ENCODE measurements at regions not wholly inside any gene's neighbourhood (a gene's known extent, or its start where the extent isn't known, plus 50 kb on each side); places are given as distances from the start of the nearest gene placed in this dataset.
"Not testable (repeated sequence)": the region's sequence is repeated elsewhere in the genome, so short reads cannot be mapped to it uniquely, and the experiment has no call there.

DNA sequence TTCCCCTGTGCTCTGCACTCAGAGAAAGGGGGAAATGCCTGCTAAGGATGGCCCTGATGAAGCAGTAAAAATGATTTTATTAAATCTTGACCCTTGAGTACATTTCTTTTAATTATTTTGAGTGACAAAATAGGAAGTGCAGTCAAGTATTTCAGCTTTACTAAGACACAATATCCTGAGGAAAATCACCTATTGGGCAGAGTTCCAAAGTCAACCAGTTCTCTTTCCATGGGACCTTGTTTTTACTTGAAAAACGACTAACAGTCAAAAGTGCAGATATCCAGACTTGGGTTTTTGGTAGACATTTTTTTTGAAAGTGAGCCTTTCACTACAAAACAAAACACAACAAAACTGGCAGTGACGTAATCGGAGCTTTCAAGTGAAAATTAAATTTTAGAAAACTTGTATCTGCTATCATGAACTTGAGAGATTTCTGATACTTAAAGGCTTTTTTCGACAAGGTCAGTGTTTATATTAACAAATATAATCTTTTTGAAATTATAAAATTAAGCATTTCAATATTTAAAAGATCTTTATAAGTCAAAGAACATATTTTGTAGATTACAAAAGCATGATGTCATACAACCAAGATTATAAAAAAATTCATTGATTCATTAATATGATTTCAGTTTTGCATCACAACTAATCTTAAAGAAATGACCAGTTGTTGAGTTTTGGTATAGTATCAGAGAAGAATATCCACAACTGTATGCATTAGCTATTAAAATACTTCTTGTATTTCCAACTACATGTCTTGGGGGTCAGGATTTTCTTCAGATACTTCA, 513.8 kb upstream of the AKR1E2 start:
- DNase-seq (ENCODE audit: low read depth), result no peak

DNA sequence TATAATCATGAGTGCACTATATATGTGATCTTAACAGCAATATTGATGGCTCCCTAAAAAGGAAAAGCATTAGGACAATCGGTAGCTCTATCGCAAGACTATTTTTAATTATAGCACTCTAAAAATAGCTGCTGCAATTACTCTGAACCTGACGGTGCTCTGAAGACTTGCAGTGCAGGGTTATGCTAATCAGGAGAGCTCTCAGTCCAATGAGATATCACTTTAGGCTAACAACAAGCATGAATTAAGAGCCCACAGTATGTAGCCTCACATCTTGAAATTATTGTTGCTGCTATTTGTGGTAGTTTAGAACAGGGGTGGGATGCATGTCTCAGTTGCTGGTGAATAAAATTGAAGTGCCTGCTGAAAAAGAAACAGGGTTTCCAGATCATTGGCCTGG, 515.8 kb upstream of the AKR1E2 start:
- no peak for DNase-seq (ENCODE audit: low read depth)

DNA sequence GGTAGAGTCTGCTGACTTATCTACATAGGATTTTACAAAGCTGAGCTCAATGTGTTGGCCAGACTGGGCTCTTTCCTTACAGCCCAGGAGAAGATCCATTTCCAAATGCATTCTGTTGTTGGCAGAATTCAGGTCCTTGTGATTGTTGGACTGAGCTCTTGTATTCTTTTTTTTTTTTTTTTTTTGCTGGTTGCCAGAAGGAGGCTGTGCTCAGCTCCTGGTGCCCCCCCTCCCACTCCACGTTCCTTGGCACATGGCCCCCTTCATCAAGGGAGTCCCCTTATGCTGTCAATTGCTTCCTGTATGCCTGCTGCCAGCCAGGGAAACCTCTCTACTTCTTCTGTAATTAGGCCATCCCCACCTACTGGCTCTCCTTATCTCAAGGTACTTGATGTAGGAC, 518.1 kb upstream of the AKR1E2 start:
- no peak for DNase-seq (ENCODE audit: low read depth)

DNA sequence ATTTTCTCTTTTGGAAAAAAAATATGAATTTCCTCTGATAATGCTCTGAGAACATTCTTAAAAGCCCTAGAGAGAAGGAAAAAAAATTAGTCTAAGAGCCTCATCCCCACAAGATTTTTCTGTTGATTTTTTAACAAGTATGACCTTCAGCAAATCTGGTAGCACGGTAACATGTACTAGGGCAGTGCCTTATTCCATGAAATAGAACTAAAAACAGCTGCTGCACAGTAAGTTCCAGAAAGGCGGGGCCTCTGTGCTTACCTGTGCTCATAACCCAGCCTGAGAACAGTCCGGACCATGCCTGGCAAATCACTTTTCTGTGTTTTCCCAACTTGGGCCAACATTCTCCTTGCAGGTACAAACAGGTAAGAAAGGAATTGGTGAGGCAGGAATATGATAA, 519.1 kb upstream of the AKR1E2 start:
- no peak for DNase-seq (ENCODE audit: low read depth)

DNA sequence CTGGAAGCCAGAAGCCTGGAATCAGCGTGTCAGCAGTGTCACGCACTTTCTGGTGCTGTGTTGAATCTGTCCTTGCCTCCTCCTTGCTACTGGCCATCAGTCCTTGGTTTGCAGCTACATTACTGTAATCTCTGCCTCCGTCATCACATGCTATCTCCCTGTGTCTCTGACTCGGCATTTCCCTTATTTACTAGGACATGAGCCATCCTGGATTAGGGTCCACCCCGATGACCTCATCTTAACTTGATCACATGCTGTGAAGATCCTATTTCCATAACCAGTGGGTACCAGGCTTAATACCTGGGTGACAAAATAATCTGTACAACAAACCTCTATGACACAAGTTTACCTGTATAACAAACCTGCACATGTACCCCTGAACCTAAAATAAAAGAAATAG, 518.0 kb upstream of the KLF6 start:
- peak; percentile 39 for DNase-seq (ENCODE audit: low read depth)

DNA sequence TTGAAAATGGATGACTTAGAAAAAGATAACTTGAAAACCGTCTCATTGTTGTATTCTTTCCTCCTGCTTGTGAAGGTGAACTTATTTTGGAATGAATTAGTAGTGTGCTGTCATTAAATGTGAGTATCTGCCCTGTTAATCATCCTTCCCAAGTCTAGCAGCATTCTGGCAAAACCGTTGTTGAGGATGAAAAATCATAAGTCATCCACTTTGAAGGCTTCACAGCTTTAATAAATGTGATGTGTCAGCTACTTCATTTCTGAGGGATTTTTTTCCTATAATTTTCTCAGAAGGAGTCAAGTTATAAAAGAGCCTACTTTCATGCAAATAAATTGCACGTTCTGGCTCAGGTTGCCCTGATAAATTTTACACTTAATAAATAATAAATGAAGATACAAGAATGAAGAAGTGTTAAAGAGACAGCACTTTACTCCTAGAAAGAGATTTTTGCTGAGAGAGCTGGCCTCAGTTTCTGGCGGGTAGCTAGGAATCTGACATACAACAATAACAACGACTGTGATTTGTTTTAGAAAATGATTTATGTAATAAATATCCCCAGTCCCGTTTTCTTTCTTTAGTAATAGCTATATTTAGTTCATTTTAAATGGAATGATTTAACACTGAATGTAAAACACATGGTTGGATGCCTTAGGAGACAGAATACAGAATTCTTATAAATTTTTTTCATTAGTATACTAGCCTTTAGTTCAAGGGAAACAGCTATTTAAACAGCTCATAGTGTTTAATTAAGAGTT, 516.5 kb upstream of the KLF6 start:
- DNase-seq (ENCODE audit: low read depth), result no peak

DNA sequence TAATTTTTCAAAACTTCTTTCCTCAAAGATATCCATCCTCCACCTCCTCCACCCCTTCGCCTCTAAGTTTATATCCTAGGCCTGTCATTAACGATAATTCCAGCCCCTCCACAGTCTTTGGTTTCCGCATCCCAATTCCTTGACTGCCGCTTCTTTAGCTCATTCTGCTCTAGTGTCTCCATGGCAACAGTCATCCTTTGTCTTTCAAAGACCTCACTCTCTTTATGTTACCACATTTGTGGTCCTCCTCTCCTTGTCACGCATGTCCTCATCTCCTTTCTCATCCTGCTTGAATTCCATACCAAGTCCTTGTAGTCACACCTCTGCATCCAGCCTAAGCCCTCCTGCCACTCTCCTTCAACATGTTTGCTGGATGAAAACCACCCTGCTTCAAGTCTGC, 511.2 kb upstream of the KLF6 start:
- DNase-seq (ENCODE audit: low read depth), result no peak

DNA sequence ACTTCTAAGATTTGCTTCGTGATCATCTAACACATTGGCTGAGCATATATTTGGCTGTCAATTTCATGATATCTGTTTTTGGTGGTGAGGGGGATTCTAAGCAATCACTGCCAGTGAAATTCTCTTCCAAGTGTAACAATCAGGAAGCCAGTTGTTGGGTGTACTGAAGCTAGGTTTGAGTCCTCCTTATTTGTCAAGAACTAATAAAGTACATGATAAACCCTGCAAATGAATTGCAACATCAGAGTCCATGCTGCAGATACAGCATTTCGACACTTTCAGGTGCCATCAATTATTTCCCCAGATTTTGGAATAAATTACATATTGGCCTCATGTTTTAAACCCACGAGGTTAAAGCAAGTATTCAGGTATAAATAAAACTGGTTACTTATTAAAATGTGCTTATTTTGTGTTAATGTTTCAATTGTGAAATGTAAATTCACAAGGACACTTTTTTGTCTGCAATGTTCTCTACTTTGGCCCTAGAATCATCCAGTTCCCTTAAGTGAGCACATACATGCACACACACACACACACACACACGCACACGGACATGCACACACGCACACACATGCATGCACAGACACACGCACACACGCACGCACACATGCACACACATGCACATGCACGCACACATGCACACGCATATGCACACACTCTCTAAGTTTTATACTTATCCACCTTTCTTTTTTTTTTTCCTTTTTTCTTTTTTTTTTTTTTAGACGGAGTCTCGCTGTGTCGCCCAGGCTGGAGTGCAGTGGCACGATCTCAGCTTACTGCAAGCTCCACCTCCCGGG, 510.2 kb upstream of the KLF6 start:
- no peak for DNase-seq (ENCODE audit: low read depth)

DNA sequence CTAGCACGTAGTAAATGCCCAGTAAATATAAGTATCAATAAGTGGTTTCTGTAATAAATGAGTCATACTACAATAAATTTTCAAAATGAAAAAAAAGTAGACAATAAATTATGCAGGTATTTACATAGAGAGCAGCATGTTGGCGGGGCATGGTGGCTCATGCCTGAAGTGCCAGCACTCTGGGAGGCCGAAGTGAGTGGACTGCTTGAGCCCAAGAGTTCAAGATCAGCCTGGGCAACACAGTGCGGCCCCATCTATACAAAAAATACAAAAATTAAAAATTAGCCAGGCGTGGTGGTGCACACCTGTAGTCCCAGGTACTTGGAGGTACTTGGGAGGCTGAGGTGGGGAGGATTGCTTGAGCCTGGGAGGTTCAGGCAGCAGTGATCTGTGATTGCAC, 509.3 kb upstream of the KLF6 start:
- no peak for DNase-seq (ENCODE audit: low read depth)

DNA sequence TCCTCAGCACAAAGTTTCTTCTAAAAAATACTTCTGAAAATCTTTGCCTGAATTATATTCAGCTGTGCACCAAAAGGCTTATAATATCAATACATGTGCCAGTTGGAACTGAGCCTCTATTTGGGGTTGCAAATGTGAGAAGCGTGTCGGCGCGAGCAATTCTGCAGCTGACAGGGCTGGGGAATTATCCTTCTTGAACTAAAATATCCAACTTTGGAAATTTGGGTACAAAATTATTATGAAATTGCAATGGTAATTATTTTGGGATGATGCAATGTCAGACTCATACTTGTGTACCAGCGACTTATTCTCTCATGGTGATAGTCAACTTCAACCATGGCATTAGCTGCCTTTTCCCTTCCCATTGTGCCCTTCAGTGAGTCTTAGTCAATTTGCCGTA, 507.0 kb upstream of the KLF6 start:
- no peak for DNase-seq (ENCODE audit: low read depth)

DNA sequence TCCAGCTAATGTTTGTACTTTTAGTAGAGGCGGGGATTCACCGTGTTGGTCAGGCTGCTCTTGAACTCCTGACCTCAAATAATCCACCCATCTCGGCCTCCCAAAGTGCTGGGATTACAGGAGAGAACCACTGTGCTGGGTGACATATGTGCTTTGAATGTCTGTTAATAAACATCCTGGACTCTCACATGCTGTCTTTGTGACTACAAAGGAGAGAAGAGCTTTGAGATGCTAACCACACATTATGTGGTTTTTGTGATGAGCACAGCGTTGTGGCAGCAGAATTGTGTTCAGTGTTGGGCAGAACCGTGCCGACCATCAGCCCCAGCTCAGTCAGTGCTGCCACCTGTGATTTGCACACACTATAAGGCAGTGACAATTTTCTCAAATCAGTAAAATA, 500.1 kb upstream of the KLF6 start:
- no peak for DNase-seq (ENCODE audit: low read depth)

DNA sequence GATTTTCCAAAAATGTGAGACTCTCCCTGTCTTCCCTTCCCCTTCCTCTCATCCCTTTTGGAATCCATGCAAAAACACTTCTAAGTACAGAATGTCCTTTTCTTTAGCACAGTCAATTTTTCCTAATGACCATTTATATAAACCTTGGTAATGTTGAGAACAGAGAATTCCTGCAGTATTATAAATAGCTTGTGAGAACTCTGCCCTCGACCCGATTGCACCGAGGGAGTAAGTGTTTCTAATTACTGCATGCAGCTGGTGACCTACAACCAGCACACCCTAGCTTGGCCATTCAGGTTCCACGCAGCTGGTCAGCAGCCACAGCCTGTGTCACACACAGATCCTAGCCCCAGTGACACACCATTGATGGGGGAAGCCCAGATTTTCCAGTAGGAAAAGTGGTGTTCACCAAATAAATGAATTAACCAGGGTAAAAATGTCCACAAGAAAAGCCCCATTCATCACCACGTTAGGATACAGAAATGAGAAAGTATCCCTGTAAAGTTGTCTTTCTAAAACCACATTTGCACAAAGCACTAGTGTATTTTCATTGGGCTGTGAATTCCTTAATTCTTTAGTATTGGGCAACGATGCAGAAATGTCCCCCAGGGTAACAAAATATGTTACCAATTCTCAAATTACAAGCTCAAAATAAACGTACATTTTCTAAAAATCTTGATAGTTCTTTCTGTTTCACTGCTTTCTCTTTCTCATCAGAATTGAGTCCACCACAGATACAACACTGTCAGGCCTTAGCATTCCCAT, 499.0 kb upstream of the KLF6 start:
- DNase-seq (ENCODE audit: low read depth), result no peak

DNA sequence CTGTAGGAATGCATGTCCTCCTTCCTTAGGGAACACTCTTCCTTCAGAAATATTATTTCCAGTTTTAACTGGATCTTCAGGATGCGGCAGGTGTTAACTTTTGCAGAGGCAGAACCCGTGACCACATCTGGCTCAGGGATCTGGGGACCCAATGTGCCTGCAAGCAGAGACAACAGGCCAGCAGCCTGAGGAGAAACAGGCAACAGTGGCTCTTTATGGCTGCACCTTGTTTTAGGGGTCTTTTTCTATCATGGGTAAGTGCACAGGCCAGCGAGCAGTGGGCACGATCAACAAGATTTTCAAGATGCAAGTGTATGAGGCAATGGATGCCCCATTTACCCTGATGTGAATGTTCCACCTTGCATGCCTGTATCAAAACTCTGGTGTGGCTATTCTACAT, 497.5 kb upstream of the KLF6 start:
- DNase-seq (ENCODE audit: low read depth), result no peak

DNA sequence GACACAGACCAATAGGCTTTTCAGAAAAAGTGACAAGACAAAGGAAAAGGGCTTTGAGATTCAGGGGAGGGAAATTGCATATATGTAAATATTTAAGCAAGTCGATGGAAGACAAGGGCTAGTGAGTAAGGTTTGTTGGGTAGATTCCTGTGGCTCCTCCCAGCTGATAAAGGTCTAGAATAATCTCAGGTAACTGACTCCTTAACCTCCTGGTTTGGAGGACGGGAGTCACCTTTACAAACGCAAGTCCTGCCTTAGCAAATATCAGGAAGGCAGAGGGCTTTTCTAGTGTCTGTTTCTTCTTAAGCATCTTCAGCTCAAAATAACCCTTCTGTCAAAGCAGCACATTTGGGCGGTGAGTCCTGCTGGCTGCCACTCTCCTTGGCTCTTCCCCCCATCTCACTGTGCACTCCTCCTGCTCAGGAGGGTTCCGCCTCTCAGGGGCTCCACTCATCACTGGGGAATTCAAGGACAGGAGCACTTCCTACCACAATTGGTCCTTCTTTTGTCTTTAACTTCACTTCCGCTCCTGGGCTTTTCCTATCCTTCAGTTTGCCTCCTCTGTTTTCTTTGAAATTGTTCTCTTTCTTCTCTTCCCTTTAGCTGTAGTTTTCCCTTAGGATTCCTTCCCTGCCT, 496.3 kb upstream of the KLF6 start:
- DNase-seq (ENCODE audit: low read depth), result peak; percentile 60

DNA sequence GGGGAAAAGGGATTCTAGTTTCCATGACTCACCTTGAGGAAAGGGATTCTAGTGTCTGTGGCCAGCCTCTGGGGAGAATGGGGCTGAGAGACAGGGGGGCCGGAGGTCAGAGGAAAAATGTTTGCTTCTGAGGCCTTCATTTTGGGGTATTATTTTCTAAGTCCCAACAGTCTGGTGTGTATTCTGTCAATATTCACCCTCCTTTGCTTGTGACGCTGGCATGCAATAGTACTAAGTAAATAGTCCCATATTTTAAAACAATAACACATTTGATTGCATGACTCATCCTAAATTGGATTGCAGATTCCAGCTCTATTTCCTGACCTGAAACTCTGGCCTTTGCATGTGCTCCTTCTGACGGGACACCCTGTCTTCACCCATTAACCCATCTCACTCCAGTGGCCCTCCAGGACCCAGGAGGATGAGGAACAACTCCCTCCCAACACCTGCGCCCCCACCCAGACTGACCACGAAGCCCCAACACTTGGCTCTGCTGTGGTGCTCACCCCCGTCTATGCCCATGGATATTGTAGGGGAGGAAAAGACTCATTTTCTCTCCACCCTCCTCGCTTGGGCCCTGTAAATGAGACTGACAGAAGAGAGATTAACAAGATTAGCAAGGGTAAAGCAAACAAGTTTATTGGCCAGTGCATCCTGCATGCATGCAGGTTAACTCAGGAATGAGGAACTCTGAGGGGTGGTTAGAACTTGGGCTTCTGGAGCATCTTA, 495.6 kb upstream of the KLF6 start:
- DNase-seq (ENCODE audit: low read depth), result peak; percentile 70

DNA sequence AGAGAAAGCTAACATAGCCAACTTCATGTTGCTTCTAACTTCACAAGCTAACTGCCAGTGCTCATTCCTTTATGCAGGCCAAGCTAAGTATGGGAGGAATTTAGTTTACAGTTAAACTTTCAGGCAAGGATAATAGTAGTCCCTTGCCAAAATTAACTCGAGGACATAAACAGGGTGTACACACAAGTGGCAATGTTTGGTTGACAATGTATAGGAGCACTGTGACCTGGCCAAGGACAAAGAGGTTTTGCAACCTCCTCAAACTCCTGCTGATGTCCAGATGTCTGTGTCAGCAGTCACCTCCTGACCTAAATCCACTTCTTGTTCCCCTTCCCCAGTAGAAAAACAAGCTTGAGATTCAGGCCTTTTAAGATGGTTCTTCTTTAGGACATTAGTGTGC, 494.6 kb upstream of the KLF6 start:
- DNase-seq (ENCODE audit: low read depth), result no peak

DNA sequence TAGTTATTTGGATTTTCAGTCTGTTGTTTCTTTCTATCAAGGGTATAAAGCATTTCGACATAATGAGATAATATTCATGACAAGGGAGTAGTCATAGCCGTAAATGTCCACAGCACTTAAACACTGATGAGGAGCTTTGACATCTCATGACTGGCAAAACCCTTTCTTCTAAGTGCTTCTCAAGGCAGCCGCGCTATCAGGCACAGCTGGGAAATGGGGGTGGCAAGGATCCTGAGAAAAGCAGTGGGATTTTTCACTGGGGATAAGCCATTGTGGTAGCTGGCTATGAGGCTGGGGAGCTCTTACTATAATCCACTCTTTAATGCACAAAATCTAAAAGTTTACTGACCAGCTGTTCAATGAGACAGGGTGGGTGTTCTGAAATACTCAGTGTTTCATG, 493.2 kb upstream of the KLF6 start:
- DNase-seq (ENCODE audit: low read depth), result no peak

DNA sequence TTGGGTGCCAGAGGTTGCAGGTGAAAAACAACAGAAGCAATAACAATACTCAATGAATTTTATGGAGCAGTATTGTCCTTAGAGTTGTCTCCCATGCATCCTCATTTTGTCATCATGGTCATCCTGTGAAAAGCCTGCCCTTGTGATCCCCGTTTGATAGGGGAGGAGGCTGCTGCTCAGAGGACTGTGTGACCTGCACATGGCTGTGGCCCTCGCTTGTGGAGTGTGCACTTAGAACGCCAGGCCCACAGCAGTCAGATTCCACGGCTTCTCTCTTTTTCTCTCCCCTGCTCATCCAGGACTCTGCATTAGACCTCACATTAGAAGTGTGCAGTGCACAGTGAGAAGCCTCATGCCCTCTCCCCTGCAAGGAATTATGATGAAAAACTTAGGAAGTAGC, 491.1 kb upstream of the KLF6 start:
- no peak for DNase-seq (ENCODE audit: low read depth)

DNA sequence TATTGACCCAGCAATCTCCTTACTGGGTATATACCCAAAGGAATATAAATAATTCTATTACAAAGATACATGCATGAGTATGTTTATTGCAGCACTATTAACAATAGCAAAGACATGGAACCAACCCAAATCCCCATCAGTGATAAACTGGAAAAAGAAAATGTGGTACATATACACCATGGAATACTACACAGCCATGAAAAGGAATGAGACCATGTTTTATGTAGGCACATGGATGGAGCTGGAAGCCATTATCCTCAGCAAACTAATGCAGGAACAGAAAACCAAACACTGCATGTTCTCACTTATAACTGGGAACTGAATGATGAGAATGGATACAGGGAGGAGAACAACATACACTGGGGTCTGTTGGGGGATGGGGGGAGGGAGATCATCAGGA, 489.7 kb upstream of the KLF6 start:
- DNase-seq (ENCODE audit: low read depth), result not testable (repeated sequence)

DNA sequence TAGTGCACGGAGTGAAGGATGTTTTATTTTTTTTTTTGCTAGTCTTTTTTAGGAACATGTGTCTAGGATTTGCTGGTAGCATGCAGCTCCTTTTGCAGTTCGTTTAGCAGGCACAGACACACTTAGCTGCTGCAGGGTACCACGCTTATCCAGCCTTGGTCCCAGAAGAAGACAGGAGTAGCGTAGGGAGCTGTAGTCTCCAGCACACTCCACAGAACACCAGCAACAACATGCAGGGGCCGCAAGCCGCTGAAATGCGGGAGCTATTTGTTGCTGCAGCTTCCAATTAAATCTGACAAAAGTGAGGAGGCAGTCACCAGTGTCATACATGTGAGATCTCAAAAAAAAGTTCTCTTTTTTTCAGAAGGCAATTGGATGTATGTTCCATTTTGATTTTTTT, 486.2 kb upstream of the KLF6 start:
- DNase-seq (ENCODE audit: low read depth), result no peak

Measured in HT1080 (cell line).